Memory B cell (primary cell): ENCODE measurements at regions not wholly inside any gene's neighbourhood (a gene's known extent, or its start where the extent isn't known, plus 50 kb on each side); places are given as distances from the start of the nearest gene placed in this dataset.
"Not testable (repeated sequence)": the region's sequence is repeated elsewhere in the genome, so short reads cannot be mapped to it uniquely, and the experiment has no call there.

Source experiments
- ATAC-seq: fragments of 150-1000 bp; cut with Tn5 transposase; 2 replicates; pipeline ENCODE4 v1.10.0; 2021; ENCODE audit warnings: low read depth, mild to moderate bottlenecking, moderate library complexity
- DNase-seq, 2 donors: peaks; one replicate each; pipeline ENCODE4 v3.0.0; 2022; ENCODE audit warnings: low spot score in 2 of 2
- H3K27ac Mint-ChIP-seq: one replicate; pipeline ENCODE4 v1.8.0; 2022; ENCODE audit warnings: mild to moderate bottlenecking, moderate library complexity, mixed read lengths
- H3K27me3 Mint-ChIP-seq: one replicate; pipeline ENCODE4 v1.8.0; 2022; ENCODE audit warnings: mixed read lengths
- H3K36me3 Mint-ChIP-seq: one replicate; pipeline ENCODE4 v1.8.0; 2022; ENCODE audit warnings: mild to moderate bottlenecking, mixed read lengths
- H3K4me1 Mint-ChIP-seq: one replicate; pipeline ENCODE4 v1.8.0; 2022; ENCODE audit warnings: mixed read lengths
- H3K4me3 Mint-ChIP-seq: one replicate; pipeline ENCODE4 v1.8.0; 2022; ENCODE audit warnings: mild to moderate bottlenecking, moderate library complexity, mixed read lengths
- H3K9me3 Mint-ChIP-seq: one replicate; pipeline ENCODE4 v1.8.0; 2022; ENCODE audit warnings: mixed read lengths

DNA sequence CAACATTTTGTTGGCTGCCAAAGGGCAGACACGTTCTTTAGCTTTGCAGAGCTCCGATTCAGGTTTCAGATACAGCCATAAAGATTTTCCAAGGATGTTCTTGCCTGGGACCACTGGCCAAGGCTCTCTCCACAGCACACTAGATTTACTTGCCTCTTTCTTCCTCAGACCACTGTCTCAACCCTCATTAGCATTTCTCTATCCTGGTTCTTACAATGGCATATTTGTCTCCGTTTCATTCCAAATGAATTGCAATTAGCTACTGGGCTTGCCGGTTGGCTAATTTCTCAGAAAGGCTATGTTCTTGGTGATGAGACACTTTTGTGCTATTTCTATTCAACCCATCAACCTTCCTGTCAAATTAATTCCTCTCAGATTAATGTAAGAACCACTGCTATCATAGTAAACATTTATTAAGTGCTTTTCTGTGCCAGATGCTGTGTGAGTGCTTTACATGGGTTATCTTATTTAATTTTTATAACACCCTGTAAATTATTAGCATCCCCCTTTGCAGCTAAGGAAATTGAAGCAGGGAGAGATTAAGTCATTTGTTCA is 118.4 kb upstream of the NR3C1 start:
- no peak overlapping the region for H3K4me3 Mint-ChIP-seq
- H3K4me1 Mint-ChIP-seq: no peaks in the 10 kb centered on the region
- no peaks in the 10 kb centered on the region for H3K36me3 Mint-ChIP-seq
- peaks cover 2% of the 10 kb centered on the region for H3K9me3 Mint-ChIP-seq
- no peaks in the 10 kb centered on the region for H3K27me3 Mint-ChIP-seq
- DNase-seq (no peak), ATAC-seq (no peak)
- no peak overlapping the region for H3K27ac Mint-ChIP-seq

DNA sequence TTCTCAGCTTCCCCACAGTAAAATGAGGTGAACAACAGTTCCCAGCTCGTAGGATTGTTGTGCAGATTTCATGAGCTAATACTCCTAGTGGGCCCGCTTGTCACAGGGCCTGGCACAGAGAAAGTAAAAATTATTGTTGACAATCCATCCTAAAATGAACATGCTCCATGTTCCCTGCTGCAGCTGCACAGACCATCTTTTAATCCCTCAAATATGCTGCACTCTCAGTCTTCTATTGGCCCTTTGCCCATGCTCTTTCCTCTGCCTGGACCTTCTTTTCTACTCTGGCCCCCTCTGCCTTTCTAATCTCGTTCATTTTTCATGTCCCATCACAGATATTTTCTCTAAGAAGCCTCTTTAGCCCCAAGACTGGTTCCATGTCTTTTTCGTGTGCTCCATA is 117.7 kb upstream of the NR3C1 start:
- ATAC-seq: no peak
- Mint-ChIP-seq H3K36me3 (no peaks in the 10 kb centered on the region), H3K4me1 (no peaks in the 10 kb centered on the region), H3K27ac (no peak overlapping the region), H3K4me3 (no peak overlapping the region), H3K27me3 (no peaks in the 10 kb centered on the region), H3K9me3 (peaks cover 2% of the 10 kb centered on the region)
- no peak for DNase-seq

DNA sequence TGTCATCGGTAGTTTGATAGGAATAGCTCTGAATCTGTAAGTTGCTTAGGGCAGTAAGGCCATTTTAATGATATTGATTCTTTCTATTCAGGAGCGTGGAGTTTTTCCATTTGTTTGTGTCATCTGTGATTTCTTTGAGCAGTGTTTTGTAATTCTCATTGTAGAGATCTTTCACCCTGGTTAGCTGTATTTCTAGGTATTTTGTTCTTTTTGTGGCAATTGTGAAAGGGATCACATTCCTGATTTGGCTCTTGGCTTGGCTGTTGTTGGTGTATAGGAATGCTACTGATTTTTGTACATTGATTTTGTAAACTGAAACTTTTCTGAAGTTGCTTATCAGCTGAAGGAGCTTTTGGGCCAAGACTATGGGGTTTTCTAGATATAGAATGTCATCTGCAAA is 115.7 kb upstream of the NR3C1 start:
- not testable (repeated sequence) for H3K27me3 Mint-ChIP-seq, H3K27ac Mint-ChIP-seq, H3K36me3 Mint-ChIP-seq, H3K4me3 Mint-ChIP-seq, DNase-seq, H3K4me1 Mint-ChIP-seq, H3K9me3 Mint-ChIP-seq, ATAC-seq

DNA sequence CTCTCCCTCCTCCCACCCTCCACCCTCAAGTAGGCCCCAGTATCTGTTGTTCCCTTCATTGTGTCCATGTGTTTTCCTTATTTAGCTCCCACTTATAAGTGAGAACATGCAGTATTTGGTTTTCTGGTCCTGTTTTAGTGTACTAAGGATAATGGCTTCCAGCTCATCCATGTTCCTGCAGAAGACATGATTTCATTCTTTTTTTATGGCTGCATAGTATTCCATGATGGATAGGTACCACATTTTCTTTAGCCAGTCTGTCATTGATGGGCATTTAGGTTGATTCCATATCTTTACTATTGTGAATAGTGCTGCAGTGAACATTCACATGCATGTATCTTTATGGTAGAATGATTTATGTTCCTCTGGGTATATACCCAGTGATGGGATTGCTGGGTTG is 114.3 kb upstream of the NR3C1 start:
- not testable (repeated sequence) for H3K36me3 Mint-ChIP-seq, H3K27me3 Mint-ChIP-seq, DNase-seq, H3K9me3 Mint-ChIP-seq, H3K4me3 Mint-ChIP-seq, ATAC-seq, H3K27ac Mint-ChIP-seq, H3K4me1 Mint-ChIP-seq

DNA sequence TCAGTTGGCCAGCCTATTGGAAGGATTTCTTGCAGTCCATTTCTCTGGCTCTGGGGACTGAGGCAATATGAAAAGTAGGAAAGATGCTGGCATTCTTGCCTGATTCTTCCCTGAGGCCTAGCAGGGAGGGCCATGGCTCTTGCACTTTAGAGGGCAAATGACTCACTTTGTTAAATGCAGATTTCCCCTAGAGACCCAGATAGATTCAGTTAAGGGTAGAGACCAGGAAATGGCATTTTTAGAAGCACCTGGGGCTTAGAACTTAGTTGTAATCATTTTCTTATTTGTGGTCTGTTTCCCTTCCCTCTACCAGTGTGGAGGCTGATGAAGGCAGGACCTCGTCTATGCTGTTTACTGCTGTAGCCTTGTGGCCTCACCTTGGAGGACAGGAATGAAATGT is 112.8 kb upstream of the NR3C1 start:
- Mint-ChIP-seq H3K36me3 (no peaks in the 10 kb centered on the region), H3K4me1 (no peaks in the 10 kb centered on the region), H3K27me3 (no peaks in the 10 kb centered on the region), H3K9me3 (peaks cover 2% of the 10 kb centered on the region), H3K4me3 (no peak overlapping the region), H3K27ac (no peak overlapping the region)
- DNase-seq (no peak), ATAC-seq (no peak)

DNA sequence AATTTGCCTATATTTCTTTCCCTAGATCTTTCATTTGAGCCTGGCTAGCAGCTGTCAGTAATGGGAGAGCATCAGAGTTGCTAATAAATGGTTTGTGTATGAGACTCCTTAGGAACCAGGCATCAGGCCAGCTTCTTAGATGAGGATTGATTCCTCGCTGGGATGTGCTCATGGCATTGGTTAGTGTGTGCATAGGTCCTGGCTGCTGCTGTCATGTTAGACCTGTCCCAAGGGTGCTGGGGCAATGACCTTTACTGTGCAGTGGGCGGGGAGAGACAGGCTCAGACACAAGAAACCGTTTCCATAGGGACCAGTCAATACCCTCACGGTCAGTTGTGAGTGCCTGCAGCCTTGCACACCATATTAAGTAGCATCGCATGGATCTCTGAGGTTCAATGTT is 112.3 kb upstream of the NR3C1 start:
- no peak overlapping the region for H3K27ac Mint-ChIP-seq
- H3K4me1 Mint-ChIP-seq: no peaks in the 10 kb centered on the region
- peaks cover 2% of the 10 kb centered on the region for H3K9me3 Mint-ChIP-seq
- DNase-seq (no peak), ATAC-seq (no peak)
- H3K4me3 Mint-ChIP-seq: no peak overlapping the region
- no peaks in the 10 kb centered on the region for H3K36me3 Mint-ChIP-seq
- no peaks in the 10 kb centered on the region for H3K27me3 Mint-ChIP-seq

GRCh38 chr5:143514616-143515335 is 111.3 kb upstream of the NR3C1 start:
- H3K9me3 Mint-ChIP-seq: peaks cover 2% of the 10 kb centered on the region
- H3K4me3 Mint-ChIP-seq: no peak overlapping the region
- no peaks in the 10 kb centered on the region for H3K36me3 Mint-ChIP-seq
- H3K4me1 Mint-ChIP-seq: no peaks in the 10 kb centered on the region
- H3K27ac Mint-ChIP-seq: no peak overlapping the region
- H3K27me3 Mint-ChIP-seq: no peaks in the 10 kb centered on the region
- ATAC-seq (no peak), DNase-seq (no peak)

- Mint-ChIP-seq H3K4me3 (no peak overlapping the region), H3K4me1 (no peaks in the 10 kb centered on the region), H3K27ac (no peak overlapping the region), H3K36me3 (no peaks in the 10 kb centered on the region), H3K27me3 (no peaks in the 10 kb centered on the region), H3K9me3 (peaks cover 2% of the 10 kb centered on the region)
- no peak for DNase-seq
- no peak for ATAC-seq
Measured at GRCh38 chr5:143513720-143514119, 110.2 kb upstream of the NR3C1 start.

- Mint-ChIP-seq H3K4me1 (peaks cover 3% of the 10 kb centered on the region), H3K27me3 (no peaks in the 10 kb centered on the region), H3K4me3 (no peak overlapping the region), H3K27ac (no peak overlapping the region), H3K36me3 (no peaks in the 10 kb centered on the region), H3K9me3 (no peaks in the 10 kb centered on the region)
- no peak for ATAC-seq
- DNase-seq: no peak
Measured at GRCh38 chr5:143511736-143512135, 108.2 kb upstream of the NR3C1 start.

DNA sequence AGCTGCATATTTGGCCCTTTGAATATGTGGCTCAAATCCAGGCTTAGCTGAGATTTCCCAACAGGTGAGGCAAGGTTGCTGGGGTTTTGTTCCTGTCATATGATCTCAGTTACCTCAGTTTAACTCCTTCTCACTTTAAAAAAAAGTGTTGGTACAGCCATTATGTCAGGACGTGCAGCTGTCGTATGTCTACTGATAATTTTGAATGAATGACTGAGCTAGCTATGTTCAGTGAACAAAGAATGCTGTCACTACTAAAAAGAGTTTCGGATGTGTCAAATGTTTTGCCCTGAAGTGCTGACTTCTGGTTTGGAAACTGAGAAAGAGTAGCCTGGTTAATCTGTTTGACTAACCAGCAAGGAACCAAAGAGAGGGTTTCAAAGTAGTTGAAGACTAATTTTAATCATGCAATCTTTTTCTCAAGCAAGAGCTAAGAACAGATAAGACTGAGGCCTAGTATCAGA is 106.3 kb upstream of the NR3C1 start:
- Mint-ChIP-seq H3K36me3 (peaks cover 2% of the 10 kb centered on the region), H3K9me3 (peaks cover 3% of the 10 kb centered on the region), H3K4me3 (no peak overlapping the region), H3K4me1 (peaks cover 3% of the 10 kb centered on the region), H3K27ac (no peak overlapping the region), H3K27me3 (no peaks in the 10 kb centered on the region)
- DNase-seq (no peak), ATAC-seq (no peak)

DNA sequence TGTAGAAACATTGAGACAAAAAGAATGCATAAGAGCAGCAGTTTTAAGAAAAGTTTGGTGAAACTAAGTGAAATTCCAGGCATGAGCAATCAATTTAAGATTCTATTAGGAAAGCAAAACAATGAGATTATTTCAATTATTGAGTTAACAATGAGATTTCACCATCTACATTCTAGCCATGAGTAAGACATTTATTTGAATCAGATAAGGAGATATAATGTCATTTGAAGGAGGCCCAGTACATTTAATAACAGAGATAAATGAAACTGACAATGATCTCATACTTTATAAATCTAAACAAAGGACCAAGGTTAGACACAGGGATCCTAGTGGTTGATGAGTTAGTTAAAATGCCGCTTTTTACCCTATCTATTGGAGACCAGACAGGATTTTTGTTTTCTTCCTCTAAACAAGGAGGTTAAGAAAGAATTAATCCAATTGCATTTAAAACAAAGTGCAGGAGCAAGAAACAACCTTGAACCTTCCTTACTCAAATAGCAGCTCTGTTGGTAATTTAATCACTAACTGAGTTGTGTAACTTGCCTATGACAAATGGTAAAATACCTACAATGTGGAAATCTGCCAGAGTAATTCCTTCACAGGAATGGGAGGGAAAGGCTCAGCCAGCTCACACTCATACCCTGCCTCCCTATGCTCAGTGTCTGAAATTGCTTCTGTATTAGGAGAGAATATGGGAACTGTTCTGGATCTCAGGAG is 103.5 kb upstream of the NR3C1 start:
- H3K27ac Mint-ChIP-seq: no peak overlapping the region
- ATAC-seq (no peak), DNase-seq (no peak)
- H3K4me3 Mint-ChIP-seq: no peak overlapping the region
- H3K4me1 Mint-ChIP-seq: peaks cover 3% of the 10 kb centered on the region
- H3K36me3 Mint-ChIP-seq: peaks cover 2% of the 10 kb centered on the region
- H3K9me3 Mint-ChIP-seq: peaks cover 5% of the 10 kb centered on the region
- no peaks in the 10 kb centered on the region for H3K27me3 Mint-ChIP-seq

GRCh38 chr5:143505934-143506333 is 102.4 kb upstream of the NR3C1 start:
- Mint-ChIP-seq H3K27me3 (no peaks in the 10 kb centered on the region), H3K27ac (no peak overlapping the region), H3K36me3 (peaks cover 2% of the 10 kb centered on the region), H3K9me3 (peaks cover 5% of the 10 kb centered on the region), H3K4me1 (peaks cover 3% of the 10 kb centered on the region), H3K4me3 (no peak overlapping the region)
- DNase-seq (no peak), ATAC-seq (no peak)

DNA sequence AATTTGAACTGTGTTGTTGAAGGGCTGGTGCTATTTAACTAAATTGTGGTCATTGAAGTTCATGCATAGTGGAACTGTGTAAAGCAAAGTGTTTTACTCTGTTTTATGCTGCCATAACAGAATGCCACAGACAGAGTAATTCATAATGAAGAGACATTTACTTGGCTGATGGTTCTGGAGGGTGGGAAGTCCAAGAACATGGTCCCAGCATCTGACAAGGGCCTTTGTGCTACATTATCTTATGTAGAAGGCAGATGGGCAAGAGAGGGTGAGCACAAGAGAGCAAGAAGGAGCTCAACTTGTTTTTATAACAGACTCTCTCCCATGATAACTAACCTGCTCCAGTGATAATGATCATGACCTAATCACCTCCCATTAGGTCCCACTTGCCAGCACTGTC is 101.9 kb upstream of the NR3C1 start:
- DNase-seq (no peak), ATAC-seq (no peak)
- H3K9me3 Mint-ChIP-seq: peaks cover 5% of the 10 kb centered on the region
- H3K4me3 Mint-ChIP-seq: no peak overlapping the region
- H3K27me3 Mint-ChIP-seq: no peaks in the 10 kb centered on the region
- H3K27ac Mint-ChIP-seq: no peak overlapping the region
- H3K4me1 Mint-ChIP-seq: peaks cover 3% of the 10 kb centered on the region
- peaks cover 2% of the 10 kb centered on the region for H3K36me3 Mint-ChIP-seq

GRCh38 chr5:143501310-143502044 is 98.0 kb upstream of the NR3C1 start:
- Mint-ChIP-seq H3K4me3 (no peak overlapping the region), H3K36me3 (peaks cover 2% of the 10 kb centered on the region), H3K4me1 (peaks cover 2% of the 10 kb centered on the region), H3K27me3 (peaks cover 2% of the 10 kb centered on the region), H3K27ac (no peak overlapping the region), H3K9me3 (peaks cover 5% of the 10 kb centered on the region)
- no peak for DNase-seq
- no peak for ATAC-seq
